ENCODE measurements at regions not wholly inside any gene's neighbourhood (a gene's known extent, or its start where the extent isn't known, plus 50 kb on each side); places are given as distances from the start of the nearest gene placed in this dataset.
A peak's percentile ranks its signal among the peaks of the same experiment; 100 is the strongest.

DNA sequence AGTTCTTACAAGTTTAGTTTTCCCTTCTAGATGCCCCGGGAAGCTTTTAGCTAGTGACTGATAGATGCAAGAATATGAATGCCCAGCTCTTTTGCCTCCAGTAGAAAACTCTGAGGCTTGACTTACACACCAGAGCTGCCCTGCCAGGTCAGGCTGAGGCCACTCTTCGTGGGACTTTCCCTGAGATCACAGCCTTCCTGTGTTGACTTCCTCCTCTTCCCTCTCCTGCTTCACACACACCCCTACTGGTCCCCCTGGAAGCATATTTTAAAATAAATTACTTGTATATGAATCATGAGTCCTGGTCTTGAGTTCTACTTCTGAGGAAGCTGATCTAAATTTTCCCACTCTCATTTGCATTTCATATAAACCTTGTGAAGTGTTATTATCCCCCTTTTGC, 413.7 kb downstream of the PDCD6IP start:
- no peak overlapping the region for H3K27ac ChIP-seq (ENCODE audit: low read depth in 1 of 3, low read length in 2 of 3)
- DNase-seq = no peak
- 33 to 42% (median 38%) methylated on average over 2 of the region's 2 CpGs for WGBS, 3 donors
- H3K27me3 ChIP-seq (ENCODE audit: control insufficient read depth in 3 of 3, insufficient read depth in 3 of 3, low read length in 3 of 3) = no peaks in the 10 kb centered on the region
- no peaks in the 10 kb centered on the region for H3K9me3 ChIP-seq (ENCODE audit: control insufficient read depth in 2 of 2, insufficient read depth in 1 of 2, low read depth in 1 of 2, low read length in 1 of 2)
- no peaks in the 10 kb centered on the region for H3K36me3 ChIP-seq (ENCODE audit: control insufficient read depth in 3 of 3, insufficient read depth in 2 of 3, low read depth in 1 of 3, low read length in 3 of 3)
- H3K4me3 ChIP-seq (ENCODE audit: low read depth in 1 of 3, low read length in 3 of 3) = no peak overlapping the region
- peaks cover 0 to 23% (median 0%) of the 10 kb centered on the region in 3 donors for H3K4me1 ChIP-seq (ENCODE audit: control insufficient read depth in 3 of 3, insufficient read depth in 2 of 3, low read depth in 1 of 3, low read length in 2 of 3)
- no peak for FAIRE-seq

- FAIRE-seq = no peak
- WGBS, 3 donors = 62 to 70% (median 67%) methylated on average over 4 of the region's 4 CpGs
Observed at GRCh38 chr3:34212656-34213055, 414.2 kb downstream of the PDCD6IP start.

DNA sequence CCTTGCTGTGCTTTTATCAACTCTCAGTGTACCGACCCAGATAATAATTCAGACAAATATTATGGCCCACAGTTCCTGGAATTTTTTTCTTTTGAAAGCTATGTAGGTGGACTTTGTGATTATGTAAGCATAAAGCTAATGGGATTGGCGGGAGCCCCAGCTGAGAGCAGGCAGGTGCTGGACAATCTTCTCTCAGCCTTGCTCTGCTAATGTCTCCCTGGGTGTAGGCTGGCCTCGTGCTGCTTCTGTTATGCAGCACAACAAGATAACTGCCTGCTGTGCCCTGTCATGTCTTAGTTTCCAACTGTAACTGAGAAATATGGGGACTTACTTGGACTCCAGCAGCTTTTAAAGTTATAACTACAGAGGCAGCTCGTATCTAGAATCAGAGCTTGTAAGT, 415.0 kb downstream of the PDCD6IP start:
- H3K9me3 ChIP-seq (ENCODE audit: control insufficient read depth in 2 of 2, insufficient read depth in 1 of 2, low read depth in 1 of 2, low read length in 1 of 2) = no peaks in the 10 kb centered on the region
- no peak for FAIRE-seq
- peak overlapping the region in 1 of 3 donors; percentile 81 for H3K27ac ChIP-seq (ENCODE audit: low read depth in 1 of 3, low read length in 2 of 3)
- H3K36me3 ChIP-seq (ENCODE audit: control insufficient read depth in 3 of 3, insufficient read depth in 2 of 3, low read depth in 1 of 3, low read length in 3 of 3) = no peaks in the 10 kb centered on the region
- peak; percentile 65 to 79 for DNase-seq
- peaks cover 0 to 23% (median 0%) of the 10 kb centered on the region in 3 donors for H3K4me1 ChIP-seq (ENCODE audit: control insufficient read depth in 3 of 3, insufficient read depth in 2 of 3, low read depth in 1 of 3, low read length in 2 of 3)
- 14 to 47% (median 21%) methylated on average over 4 of the region's 4 CpGs for WGBS, 3 donors
- H3K4me3 ChIP-seq (ENCODE audit: low read depth in 1 of 3, low read length in 3 of 3) = no peak overlapping the region
- H3K27me3 ChIP-seq (ENCODE audit: control insufficient read depth in 3 of 3, insufficient read depth in 3 of 3, low read length in 3 of 3) = no peaks in the 10 kb centered on the region

More at GRCh38 chr3:34212656-34213055, 414.2 kb downstream of the PDCD6IP start:
- peak overlapping the region in 1 of 3 donors; percentile 81 for H3K27ac ChIP-seq (ENCODE audit: low read depth in 1 of 3, low read length in 2 of 3)
- no peaks in the 10 kb centered on the region for H3K27me3 ChIP-seq (ENCODE audit: control insufficient read depth in 3 of 3, insufficient read depth in 3 of 3, low read length in 3 of 3)
- no peaks in the 10 kb centered on the region for H3K9me3 ChIP-seq (ENCODE audit: control insufficient read depth in 2 of 2, insufficient read depth in 1 of 2, low read depth in 1 of 2, low read length in 1 of 2)
- H3K4me1 ChIP-seq (ENCODE audit: control insufficient read depth in 3 of 3, insufficient read depth in 2 of 3, low read depth in 1 of 3, low read length in 2 of 3) = peaks cover 0 to 23% (median 0%) of the 10 kb centered on the region in 3 donors
- no peaks in the 10 kb centered on the region for H3K36me3 ChIP-seq (ENCODE audit: control insufficient read depth in 3 of 3, insufficient read depth in 2 of 3, low read depth in 1 of 3, low read length in 3 of 3)
- H3K4me3 ChIP-seq (ENCODE audit: low read depth in 1 of 3, low read length in 3 of 3) = no peak overlapping the region
- DNase-seq = peak; percentile 12 to 22

DNA sequence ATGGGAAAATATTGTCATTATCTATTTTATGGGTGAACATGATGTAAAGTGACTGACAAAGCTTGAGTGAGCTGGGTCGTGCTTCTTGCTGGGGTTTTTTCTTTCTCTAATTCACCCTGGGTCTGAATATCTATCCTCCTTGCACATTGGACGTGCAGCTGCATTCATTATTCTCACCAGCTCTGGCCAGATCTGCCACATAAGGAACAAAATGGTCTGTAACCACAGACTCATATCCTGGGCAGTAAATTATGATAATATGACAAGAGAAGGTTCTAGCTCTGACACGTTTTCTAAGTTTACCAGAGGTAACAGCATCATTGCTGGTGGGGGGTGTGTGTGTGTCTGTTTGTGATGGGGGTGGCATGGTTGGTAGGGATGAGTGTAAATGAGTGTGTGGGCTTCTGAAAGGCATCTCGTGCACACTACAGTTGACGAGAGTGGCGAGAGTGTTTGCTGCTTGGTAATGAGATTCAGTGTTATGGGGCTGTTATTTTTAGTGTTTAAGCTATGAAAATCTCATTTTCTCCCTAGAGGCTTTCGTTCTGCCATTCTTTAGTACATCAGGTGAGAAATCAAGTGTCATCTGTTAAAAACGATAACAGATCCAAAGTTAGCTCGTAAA, 418.4 kb downstream of the PDCD6IP start:
- H3K4me1 ChIP-seq (ENCODE audit: control insufficient read depth in 3 of 3, insufficient read depth in 2 of 3, low read depth in 1 of 3, low read length in 2 of 3) = peaks cover 0 to 22% (median 0%) of the 10 kb centered on the region in 3 donors
- no peak overlapping the region for H3K27ac ChIP-seq (ENCODE audit: low read depth in 1 of 3, low read length in 2 of 3)
- FAIRE-seq (no peak), DNase-seq (no peak)
- no peak overlapping the region for H3K4me3 ChIP-seq (ENCODE audit: low read depth in 1 of 3, low read length in 3 of 3)
- 77 to 88% (median 80%) methylated on average over 9 of the region's 9 CpGs for WGBS, 3 donors
- no peaks in the 10 kb centered on the region for H3K27me3 ChIP-seq (ENCODE audit: control insufficient read depth in 3 of 3, insufficient read depth in 3 of 3, low read length in 3 of 3)
- no peaks in the 10 kb centered on the region for H3K9me3 ChIP-seq (ENCODE audit: control insufficient read depth in 2 of 2, insufficient read depth in 1 of 2, low read depth in 1 of 2, low read length in 1 of 2)
- H3K36me3 ChIP-seq (ENCODE audit: control insufficient read depth in 3 of 3, insufficient read depth in 2 of 3, low read depth in 1 of 3, low read length in 3 of 3) = no peaks in the 10 kb centered on the region

DNA sequence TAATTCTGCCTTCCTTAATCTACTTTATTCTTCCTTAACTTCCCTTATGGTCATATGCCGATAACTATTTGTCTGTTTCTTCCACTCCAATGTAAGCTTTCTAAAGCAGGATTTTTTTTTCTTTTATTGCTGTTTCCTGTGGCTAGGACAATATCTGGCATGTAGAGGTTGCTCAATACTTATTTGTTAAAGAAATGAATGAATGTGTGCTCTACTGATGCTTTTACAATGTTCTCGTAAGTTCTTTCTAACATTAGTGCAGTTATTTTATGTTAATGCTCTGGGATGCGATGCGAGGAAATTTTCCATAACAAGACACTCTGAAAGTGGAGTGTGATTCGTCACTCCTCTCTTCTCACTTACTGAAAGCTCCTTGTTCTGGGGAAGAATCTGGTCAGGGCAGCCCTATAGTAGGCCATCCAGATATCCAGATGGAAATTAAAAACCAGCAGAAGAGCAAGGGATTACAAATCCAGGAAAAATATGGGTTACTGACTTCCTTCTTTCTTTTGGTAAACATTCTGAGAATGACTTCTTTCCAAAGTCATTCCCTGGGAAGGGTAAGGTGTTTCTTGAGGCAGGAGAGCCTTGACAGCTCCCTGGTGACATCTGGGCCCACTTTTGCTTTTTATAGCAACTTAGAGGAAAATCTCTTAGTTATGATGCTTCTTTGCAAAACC, 420.4 kb downstream of the PDCD6IP start:
- H3K27me3 ChIP-seq (ENCODE audit: control insufficient read depth in 3 of 3, insufficient read depth in 3 of 3, low read length in 3 of 3) = no peaks in the 10 kb centered on the region
- WGBS, 3 donors = 86 to 88% (median 87%) methylated on average over 5 of the region's 5 CpGs
- no peak overlapping the region for H3K4me3 ChIP-seq (ENCODE audit: low read depth in 1 of 3, low read length in 3 of 3)
- DNase-seq (no peak), FAIRE-seq (no peak)
- no peaks in the 10 kb centered on the region for H3K36me3 ChIP-seq (ENCODE audit: control insufficient read depth in 3 of 3, insufficient read depth in 2 of 3, low read depth in 1 of 3, low read length in 3 of 3)
- peaks cover 0 to 5% (median 0%) of the 10 kb centered on the region in 3 donors for H3K4me1 ChIP-seq (ENCODE audit: control insufficient read depth in 3 of 3, insufficient read depth in 2 of 3, low read depth in 1 of 3, low read length in 2 of 3)
- H3K9me3 ChIP-seq (ENCODE audit: control insufficient read depth in 2 of 2, insufficient read depth in 1 of 2, low read depth in 1 of 2, low read length in 1 of 2) = no peaks in the 10 kb centered on the region
- H3K27ac ChIP-seq (ENCODE audit: low read depth in 1 of 3, low read length in 2 of 3) = no peak overlapping the region

DNA sequence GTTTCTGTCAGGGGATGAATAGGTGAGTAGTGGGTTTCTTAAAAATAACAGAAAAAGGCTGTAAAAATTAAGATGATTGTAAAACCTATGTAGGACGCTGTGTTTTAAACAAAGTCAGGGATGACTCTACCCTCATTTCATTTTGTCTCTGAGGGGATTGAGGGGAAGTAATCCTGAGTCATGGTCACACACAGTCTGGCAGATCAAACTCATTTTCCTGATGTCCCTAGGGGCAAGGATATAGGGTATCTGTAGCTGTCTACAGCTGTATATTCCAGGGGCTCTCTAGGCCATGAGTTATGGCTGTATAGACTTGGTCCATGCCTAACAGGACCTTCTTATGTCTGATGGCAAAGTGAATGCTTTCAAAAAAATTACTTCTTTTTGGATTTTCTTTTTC, 421.1 kb downstream of the PDCD6IP start:
- Histone ChIP-seq H3K4me3 (ENCODE audit: low read depth in 1 of 3, low read length in 3 of 3) (no peak overlapping the region), H3K36me3 (ENCODE audit: control insufficient read depth in 3 of 3, insufficient read depth in 2 of 3, low read depth in 1 of 3, low read length in 3 of 3) (no peaks in the 10 kb centered on the region), H3K9me3 (ENCODE audit: control insufficient read depth in 2 of 2, insufficient read depth in 1 of 2, low read depth in 1 of 2, low read length in 1 of 2) (no peaks in the 10 kb centered on the region), H3K27ac (ENCODE audit: low read depth in 1 of 3, low read length in 2 of 3) (no peak overlapping the region), H3K27me3 (ENCODE audit: control insufficient read depth in 3 of 3, insufficient read depth in 3 of 3, low read length in 3 of 3) (no peaks in the 10 kb centered on the region), H3K4me1 (ENCODE audit: control insufficient read depth in 3 of 3, insufficient read depth in 2 of 3, low read depth in 1 of 3, low read length in 2 of 3) (peaks cover 0 to 4% (median 0%) of the 10 kb centered on the region in 3 donors)
- FAIRE-seq (no peak), DNase-seq (no peak)
- WGBS, 3 donors = 86 to 93% (median 93%) methylated on average over 1 of the region's 1 CpG

DNA sequence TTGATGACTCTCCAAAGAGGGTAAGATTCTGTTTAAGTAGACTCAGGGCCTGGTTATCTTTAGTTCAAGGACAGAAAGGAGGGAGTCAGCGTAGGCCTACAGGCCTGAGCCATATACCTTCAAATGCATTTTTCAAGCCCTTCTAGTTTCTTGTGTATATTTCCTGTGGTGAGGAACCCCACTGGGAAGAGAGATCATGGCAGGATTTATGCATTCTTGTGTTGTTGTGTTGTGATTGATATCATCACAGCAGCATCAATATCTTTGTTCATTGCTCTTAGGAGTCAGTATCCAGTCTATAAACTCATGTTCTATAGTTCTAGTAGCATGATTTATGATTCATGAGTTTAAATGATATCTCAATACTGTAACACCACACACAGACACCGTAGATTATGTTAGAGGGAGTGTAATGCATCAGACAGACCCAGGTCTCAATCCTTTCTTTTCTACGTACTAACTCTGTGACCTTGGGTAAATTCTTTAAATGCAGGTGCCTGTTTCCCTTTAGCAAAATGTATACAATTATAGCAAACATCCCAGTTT, 427.5 kb downstream of the PDCD6IP start:
- no peaks in the 10 kb centered on the region for H3K4me1 ChIP-seq (ENCODE audit: control insufficient read depth in 3 of 3, insufficient read depth in 2 of 3, low read depth in 1 of 3, low read length in 2 of 3)
- DNase-seq (no peak), FAIRE-seq (no peak)
- H3K27ac ChIP-seq (ENCODE audit: low read depth in 1 of 3, low read length in 2 of 3) = no peak overlapping the region
- H3K4me3 ChIP-seq (ENCODE audit: low read depth in 1 of 3, low read length in 3 of 3) = no peak overlapping the region
- H3K36me3 ChIP-seq (ENCODE audit: control insufficient read depth in 3 of 3, insufficient read depth in 2 of 3, low read depth in 1 of 3, low read length in 3 of 3) = no peaks in the 10 kb centered on the region
- WGBS, 3 donors = 53 to 72% (median 54%) methylated on average over 3 of the region's 3 CpGs
- no peaks in the 10 kb centered on the region for H3K9me3 ChIP-seq (ENCODE audit: control insufficient read depth in 2 of 2, insufficient read depth in 1 of 2, low read depth in 1 of 2, low read length in 1 of 2)
- H3K27me3 ChIP-seq (ENCODE audit: control insufficient read depth in 3 of 3, insufficient read depth in 3 of 3, low read length in 3 of 3) = no peaks in the 10 kb centered on the region

DNA sequence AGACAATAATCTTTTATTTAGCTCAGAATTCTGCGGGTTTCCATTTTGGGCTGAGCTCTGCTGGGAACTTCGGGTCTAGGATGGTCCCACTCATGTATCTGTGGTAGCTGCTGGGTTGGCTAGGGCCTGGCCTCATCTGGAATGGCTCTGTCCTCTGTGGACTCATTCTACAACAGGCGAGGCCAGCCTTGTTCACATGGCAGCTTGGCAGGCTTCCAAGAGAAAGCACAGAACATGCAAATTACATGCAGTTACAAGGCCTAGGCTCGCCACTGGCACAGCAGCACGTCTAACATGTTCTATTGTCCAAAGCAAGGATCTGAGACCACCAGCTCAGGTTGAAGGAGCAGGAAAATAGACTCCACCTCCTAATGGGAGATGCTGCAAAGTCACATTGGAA, 431.4 kb downstream of the PDCD6IP start:
- no peak for FAIRE-seq
- WGBS, 3 donors = 61 to 67% (median 65%) methylated on average over 5 of the region's 5 CpGs

More for the DNA sequence above, 431.4 kb downstream of the PDCD6IP start:
- peak; percentile 51 to 78 for DNase-seq
- Histone ChIP-seq H3K27ac (ENCODE audit: low read depth in 1 of 3, low read length in 2 of 3) (no peak overlapping the region), H3K9me3 (ENCODE audit: control insufficient read depth in 2 of 2, insufficient read depth in 1 of 2, low read depth in 1 of 2, low read length in 1 of 2) (no peaks in the 10 kb centered on the region), H3K27me3 (ENCODE audit: control insufficient read depth in 3 of 3, insufficient read depth in 3 of 3, low read length in 3 of 3) (no peaks in the 10 kb centered on the region), H3K36me3 (ENCODE audit: control insufficient read depth in 3 of 3, insufficient read depth in 2 of 3, low read depth in 1 of 3, low read length in 3 of 3) (no peaks in the 10 kb centered on the region), H3K4me3 (ENCODE audit: low read depth in 1 of 3, low read length in 3 of 3) (no peak overlapping the region), H3K4me1 (ENCODE audit: control insufficient read depth in 3 of 3, insufficient read depth in 2 of 3, low read depth in 1 of 3, low read length in 2 of 3) (no peaks in the 10 kb centered on the region)

All from small intestine (tissue), 7 donors.